HepG2 (cell line): ENCODE measurements at regions not wholly inside any gene's neighbourhood (a gene's known extent, or its start where the extent isn't known, plus 50 kb on each side); places are given as distances from the start of the nearest gene placed in this dataset.

Experiments used
- ATAC-seq: fragments of 200-7000 bp; cut with Tn5 transposase; 3 replicates; pipeline ENCODE4 v1.9.1; 2020; ENCODE audit warnings: mild to moderate bottlenecking, moderate library complexity
- BruUV-seq: library from RNA; stranded (reverse); fragments of 400-500 nt; replicated peaks from 2 replicates; lab custom pipeline; 2021; lab: Mats Ljungman, UMichigan
- CTCF ChIA-PET: fragments of 300-600 bp; formaldehyde crosslinking; extraction: SDS; loops from one replicate; lab custom pipeline; 2021; ENCODE audit warnings: low total read pairs, inconsistent platforms, low intra/inter-chr PET ratio; lab: Yijun Ruan, JAX
- POLR2A ChIA-PET: fragments of 350-600 bp; sonication (Branson Sonifier 250); formaldehyde crosslinking; loops from one replicate; lab custom pipeline; 2020; ENCODE audit warnings: antibody characterized with exemption, inconsistent platforms; lab: Yijun Ruan, JAX
- DNase-seq: peaks from one replicate; pipeline ENCODE4 v3.0.0-alpha.2; 2015; ENCODE audit warnings: low spot score
- FAIRE-seq: peaks from 3 replicates; lab custom pipeline; 2011; peaks lifted over from hg19 to GRCh38; lab: Jason Lieb, UNC
- H2AFZ ChIP-seq: one replicate; pipeline ENCODE4 v1.6.1; 2011; ENCODE audit warnings: low read length, inconsistent platforms
- H3K27ac ChIP-seq: fragments of 300-600 bp; 3 replicates; pipeline ENCODE4 v1.8.0; 2011; ENCODE audit warnings: mixed run types, mild to moderate bottlenecking, mixed read lengths, low read length, inconsistent platforms; ENCODE audit not compliant: insufficient read depth; ENCODE audit errors: extremely low read length
- H3K27me3 ChIP-seq, 2 experiments: fragments of 200-600 bp in 1 of 2; 2 replicates in 1 of 2; 3 replicates in 1 of 2; pipeline versions ENCODE4 v1.6.0 to v1.8.0; 2011; ENCODE audit warnings: low read length in 2 of 2, mild to moderate bottlenecking in 2 of 2, moderate library complexity in 2 of 2, inconsistent platforms in 1 of 2; ENCODE audit not compliant: insufficient read depth in 2 of 2, control insufficient read depth in 1 of 2
- H3K36me3 ChIP-seq, 2 experiments: fragments of 200-600 bp in 1 of 2; replicated peaks in 1 of 2; 2 replicates in 1 of 2; 3 replicates in 1 of 2; pipeline versions ENCODE4 v1.5.1 to v1.8.0; 2011; ENCODE audit warnings: low read length in 2 of 2, inconsistent platforms in 1 of 2; ENCODE audit not compliant: insufficient read depth in 2 of 2, control insufficient read depth in 1 of 2
- H3K4me1 ChIP-seq: 2 replicates; pipeline ENCODE4 v1.5.1; 2012; ENCODE audit warnings: low read length, inconsistent platforms; ENCODE audit not compliant: insufficient read depth
- H3K4me2 ChIP-seq: 2 replicates; pipeline ENCODE4 v1.6.0; 2011; ENCODE audit warnings: low read depth, low read length, inconsistent platforms
- H3K4me3 ChIP-seq, 3 experiments: fragments of 200-600 bp in 1 of 3; sonication (generic), shearing (Covaris generic) in 1 of 3; replicated peaks in 1 of 3; 2 replicates each; pipeline ENCODE4 v1.5.1; 2011 to 2016; ENCODE audit warnings: low read length in 3 of 3, inconsistent platforms in 2 of 3, low read depth in 2 of 3, mild to moderate bottlenecking in 2 of 3, control low read depth in 1 of 3, mixed read lengths in 1 of 3; ENCODE audit not compliant: insufficient read depth in 1 of 3
- H3K79me2 ChIP-seq: one replicate; pipeline ENCODE4 v1.6.1; 2011; ENCODE audit warnings: low read length, inconsistent platforms; ENCODE audit not compliant: insufficient read depth
- H3K9ac ChIP-seq: 2 replicates; pipeline ENCODE4 v1.6.0; 2011; ENCODE audit warnings: mild to moderate bottlenecking, low read depth, low read length, inconsistent platforms; ENCODE audit not compliant: insufficient read depth
- H3K9me3 ChIP-seq: 2 replicates; pipeline ENCODE4 v1.5.1; 2012; ENCODE audit warnings: mild to moderate bottlenecking, low read length
- H4K20me1 ChIP-seq: 2 replicates; pipeline ENCODE4 v1.6.0; 2011; ENCODE audit warnings: inconsistent platforms, mild to moderate bottlenecking, low read length, moderate library complexity; ENCODE audit not compliant: insufficient read depth
- ARID5B ChIP-seq: IDR thresholded peaks from 2 replicates; pipeline ENCODE4 v1.4.0; 2020; ENCODE audit warnings: mild to moderate bottlenecking, missing genetic modification reagents
- GTF2F1 ChIP-seq: fragments of 150-350 bp; IDR thresholded peaks from 2 replicates; pipeline ENCODE4 v1.6.1; 2014; ENCODE audit warnings: low read length
- MTF2 ChIP-seq: sonication (generic); formaldehyde crosslinking; IDR thresholded peaks from 2 replicates; pipeline ENCODE4 v1.5.0; 2020; ENCODE audit warnings: missing genetic modification reagents, borderline replicate concordance
- MYNN ChIP-seq: sonication (generic); formaldehyde crosslinking; IDR thresholded peaks from 2 replicates; pipeline ENCODE4 v1.4.0; 2020; ENCODE audit warnings: mild to moderate bottlenecking, low read depth, missing genetic modification reagents
- SOX5 ChIP-seq: IDR thresholded peaks from 2 replicates; pipeline ENCODE4 v1.6.1; 2016; ENCODE audit warnings: borderline replicate concordance
- ZNF547 ChIP-seq: sonication (generic); formaldehyde crosslinking; IDR thresholded peaks from 2 replicates; pipeline ENCODE4 v1.5.1; 2020; ENCODE audit warnings: mild to moderate bottlenecking, missing genetic modification reagents
- WGBS: methylation state at CpG from one replicate; pipeline ENCODE4 v1.1.6; 2017; ENCODE audit warnings: low lambda C conversion rate; 5-methylcytosine and 5-hydroxymethylcytosine counted together
- in situ Hi-C: cut with HindIII; loops from 2 replicates; pipeline ENCODE4 v1.10.0; 2017; ENCODE audit warnings: low pct_unique_long_range_greater_than_20kb; ENCODE audit not compliant: extremely low pct_ligation_motif_present
- intact Hi-C: fragments of 100-400 bp; cut with micrococcal nuclease; formaldehyde crosslinking; loops from one replicate; pipeline ENCODE4 v1.10.0; 2022; ENCODE audit not compliant: unreplicated experiment

GRCh38 chr12:5246196-5246595, 185.7 kb upstream of the NTF3 start:
- intact Hi-C loops: no loop called here

More at GRCh38 chr12:5246196-5246595, 185.7 kb upstream of the NTF3 start:
- H2AFZ ChIP-seq: no peak overlapping the region
- H3K36me3 ChIP-seq: no peaks in the 10 kb centered on the region
- no peaks in the 10 kb centered on the region for H3K4me1 ChIP-seq
- H3K4me3 ChIP-seq: no peak overlapping the region
- ATAC-seq (no peak), DNase-seq (no peak), FAIRE-seq (no peak)
- no peaks in the 10 kb centered on the region for H3K9me3 ChIP-seq
- H3K27me3 ChIP-seq: no peaks in the 10 kb centered on the region; a peak in 1 of 5 replicates
- H3K9ac ChIP-seq: no peak overlapping the region
- no TSS peak for BruUV-seq
- H3K4me2 ChIP-seq: no peak overlapping the region
- CTCF ChIA-PET: no interaction called here
- no CpG with 5 or more reads among the region's 3 CpGs for WGBS
- H3K27ac ChIP-seq: no peak overlapping the region
- TF ChIP-seq ZNF547 (CRISPR knock-in tag) (no peak), GTF2F1 (no peak), MTF2 (no peak), ARID5B (CRISPR knock-in tag) (no peak), MYNN (CRISPR knock-in tag) (no peak), SOX5 (CRISPR knock-in tag) (no peak)
- POLR2A ChIA-PET: no interaction called here
- no peaks in the 10 kb centered on the region for H3K79me2 ChIP-seq
- H4K20me1 ChIP-seq: no peaks in the 10 kb centered on the region
- in situ Hi-C loops: no loop called here
